C4-2B (cell line): ENCODE measurements at regions not wholly inside any gene's neighbourhood (a gene's known extent, or its start where the extent isn't known, plus 50 kb on each side); places are given as distances from the start of the nearest gene placed in this dataset.

Source experiments
- ZFX ChIP-seq: fragments of 450-650 bp; IDR thresholded peaks from 2 replicates; pipeline ENCODE4 v1.6.1; 2017
- TF ChIP-seq, protein P1 (sequence below): fragments of 450-650 bp; conservative IDR thresholded peaks from 2 replicates; pipeline ENCODE4 v1.5.1; 2017; ENCODE audit warnings: mild to moderate bottlenecking

DNA sequence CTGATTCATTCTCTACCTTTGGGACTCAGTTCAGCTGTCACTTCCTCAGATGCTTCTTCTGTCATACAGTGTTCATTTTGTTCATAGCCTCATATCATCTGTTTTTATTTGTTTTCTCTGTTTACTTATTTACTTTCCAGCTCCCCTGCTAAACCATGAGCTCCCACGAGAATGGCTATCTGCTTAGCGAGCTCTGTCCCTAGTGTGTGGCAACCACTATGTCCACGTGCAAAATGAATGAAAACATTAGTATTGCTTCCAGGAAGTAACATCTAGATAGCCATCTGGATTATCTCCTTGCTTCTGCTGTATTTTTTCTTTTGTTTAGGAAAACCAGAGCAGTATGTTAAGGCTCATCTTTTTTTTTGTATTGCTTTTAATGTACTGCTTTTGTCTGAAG lies 417.0 kb upstream of the SLC35B3 start:
- TF ChIP-seq, protein P1, sequence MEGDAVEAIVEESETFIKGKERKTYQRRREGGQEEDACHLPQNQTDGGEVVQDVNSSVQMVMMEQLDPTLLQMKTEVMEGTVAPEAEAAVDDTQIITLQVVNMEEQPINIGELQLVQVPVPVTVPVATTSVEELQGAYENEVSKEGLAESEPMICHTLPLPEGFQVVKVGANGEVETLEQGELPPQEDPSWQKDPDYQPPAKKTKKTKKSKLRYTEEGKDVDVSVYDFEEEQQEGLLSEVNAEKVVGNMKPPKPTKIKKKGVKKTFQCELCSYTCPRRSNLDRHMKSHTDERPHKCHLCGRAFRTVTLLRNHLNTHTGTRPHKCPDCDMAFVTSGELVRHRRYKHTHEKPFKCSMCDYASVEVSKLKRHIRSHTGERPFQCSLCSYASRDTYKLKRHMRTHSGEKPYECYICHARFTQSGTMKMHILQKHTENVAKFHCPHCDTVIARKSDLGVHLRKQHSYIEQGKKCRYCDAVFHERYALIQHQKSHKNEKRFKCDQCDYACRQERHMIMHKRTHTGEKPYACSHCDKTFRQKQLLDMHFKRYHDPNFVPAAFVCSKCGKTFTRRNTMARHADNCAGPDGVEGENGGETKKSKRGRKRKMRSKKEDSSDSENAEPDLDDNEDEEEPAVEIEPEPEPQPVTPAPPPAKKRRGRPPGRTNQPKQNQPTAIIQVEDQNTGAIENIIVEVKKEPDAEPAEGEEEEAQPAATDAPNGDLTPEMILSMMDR = no peak
- no peak for TF ChIP-seq ZFX
